SK-N-SH treated with all-trans-retinoic acid at 6 μM for 48 hours (cell line): ENCODE measurements at regions not wholly inside any gene's neighbourhood (a gene's known extent, or its start where the extent isn't known, plus 50 kb on each side); places are given as distances from the start of the nearest gene placed in this dataset.

Experiments used
- ATAC-seq: fragments of 200-7000 bp; cut with Tn5 transposase; 3 replicates; pipeline ENCODE4 v1.9.1; 2020; ENCODE audit warnings: mild to moderate bottlenecking, moderate library complexity
- ARNTL ChIP-seq: fragments of 450-650 bp; formaldehyde crosslinking; IDR thresholded peaks from 2 replicates; pipeline ENCODE4 v1.5.0; 2020; ENCODE audit warnings: low read depth, mild to moderate bottlenecking, moderate library complexity, borderline replicate concordance
- CREB5 ChIP-seq: fragments of 250-450 bp; sonication (Bioruptor Pico); IDR thresholded peaks from 2 replicates; pipeline ENCODE4 v1.5.1; 2020; ENCODE audit warnings: low read depth, mild to moderate bottlenecking, moderate library complexity
- CSDC2 ChIP-seq: fragments of 250-450 bp; sonication (Bioruptor Pico); IDR thresholded peaks from 2 replicates; pipeline ENCODE4 v1.5.0; 2020; ENCODE audit warnings: mild to moderate bottlenecking, moderate library complexity
- CSRNP3 ChIP-seq: fragments of 250-450 bp; sonication (Bioruptor Pico); IDR thresholded peaks from 2 replicates; pipeline ENCODE4 v1.5.1; 2021; ENCODE audit warnings: mild to moderate bottlenecking, moderate library complexity
- ESRRG ChIP-seq: fragments of 250-450 bp; sonication (Bioruptor Pico); IDR thresholded peaks from 2 replicates; pipeline ENCODE4 v1.6.1; 2021; ENCODE audit warnings: mild to moderate bottlenecking
- GLIS3 ChIP-seq: fragments of 250-450 bp; sonication (Bioruptor Pico); IDR thresholded peaks from 2 replicates; pipeline ENCODE4 v1.5.0; 2020; ENCODE audit warnings: mild to moderate bottlenecking, moderate library complexity
- ISL1 ChIP-seq: fragments of 250-450 bp; sonication (Bioruptor Pico); IDR thresholded peaks from 2 replicates; pipeline ENCODE4 v2.1.2; 2022; ENCODE audit warnings: mild to moderate bottlenecking, moderate library complexity
- OSR1 ChIP-seq: fragments of 250-450 bp; sonication (Bioruptor Pico); IDR thresholded peaks from 2 replicates; pipeline ENCODE4 v1.8.0; 2022; ENCODE audit warnings: moderate library complexity, mild to moderate bottlenecking, inconsistent platforms
- POU6F1 ChIP-seq: fragments of 250-450 bp; sonication (Bioruptor Pico); IDR thresholded peaks from 2 replicates; pipeline ENCODE4 v1.8.0; 2021; ENCODE audit warnings: low read depth, mild to moderate bottlenecking, moderate library complexity, borderline replicate concordance
- RARB ChIP-seq: fragments of 250-450 bp; sonication (Bioruptor Pico); IDR thresholded peaks from 2 replicates; pipeline ENCODE4 v1.8.0; 2021; ENCODE audit warnings: mild to moderate bottlenecking, moderate library complexity
- SNAI2 ChIP-seq: fragments of 250-450 bp; sonication (Bioruptor Pico); IDR thresholded peaks from 2 replicates; pipeline ENCODE4 v1.5.0; 2020; ENCODE audit warnings: mild to moderate bottlenecking, moderate library complexity
- TCF4 ChIP-seq: fragments of 250-450 bp; sonication (Bioruptor Pico); IDR thresholded peaks from 2 replicates; pipeline ENCODE4 v1.8.0; 2021; ENCODE audit warnings: mild to moderate bottlenecking, moderate library complexity, borderline replicate concordance
- TOX ChIP-seq: fragments of 250-450 bp; sonication (Bioruptor Pico); IDR thresholded peaks from 2 replicates; pipeline ENCODE4 v1.8.0; 2021; ENCODE audit warnings: mild to moderate bottlenecking, moderate library complexity, borderline replicate concordance
- TSHZ2 ChIP-seq: fragments of 250-450 bp; sonication (Bioruptor Pico); IDR thresholded peaks from 2 replicates; pipeline ENCODE4 v1.5.0; 2020; ENCODE audit warnings: mild to moderate bottlenecking, moderate library complexity
- ZC3H10 ChIP-seq: fragments of 250-450 bp; sonication (Bioruptor Pico); IDR thresholded peaks from 2 replicates; pipeline ENCODE4 v1.5.1; 2021; ENCODE audit warnings: mild to moderate bottlenecking, moderate library complexity
- ZFP3 ChIP-seq: fragments of 250-450 bp; sonication (Bioruptor Pico); IDR thresholded peaks from 2 replicates; pipeline ENCODE4 v1.5.0; 2020; ENCODE audit warnings: mild to moderate bottlenecking, moderate library complexity
- ZFP30 ChIP-seq: fragments of 450-650 bp; formaldehyde crosslinking; IDR thresholded peaks from 2 replicates; pipeline ENCODE4 v1.5.0; 2022; ENCODE audit warnings: mild to moderate bottlenecking, moderate library complexity
- ZNF70 ChIP-seq: fragments of 450-650 bp; formaldehyde crosslinking; IDR thresholded peaks from 2 replicates; pipeline ENCODE4 v1.5.0; 2020; ENCODE audit warnings: mild to moderate bottlenecking, moderate library complexity
- ZNF8 ChIP-seq: fragments of 450-650 bp; formaldehyde crosslinking; IDR thresholded peaks from 2 replicates; pipeline ENCODE4 v1.5.0; 2020; ENCODE audit warnings: mild to moderate bottlenecking, moderate library complexity

- TF ChIP-seq CSDC2 (CRISPR knock-in tag) (no peak), ZNF70 (CRISPR knock-in tag) (no peak), ESRRG (CRISPR knock-in tag) (no peak), ZNF8 (CRISPR knock-in tag) (no peak), CSRNP3 (no peak), ARNTL (no peak), TCF4 (CRISPR knock-in tag) (no peak), POU6F1 (CRISPR knock-in tag) (no peak), ZFP3 (no peak), CREB5 (no peak), TSHZ2 (CRISPR knock-in tag) (no peak), SNAI2 (no peak), TOX (CRISPR knock-in tag) (no peak), ZFP30 (CRISPR knock-in tag) (no peak), ZC3H10 (CRISPR knock-in tag) (no peak), GLIS3 (CRISPR knock-in tag) (no peak), RARB (CRISPR knock-in tag) (no peak), ISL1 (CRISPR knock-in tag) (no peak), OSR1 (CRISPR knock-in tag) (no peak)
- no peak for ATAC-seq
Measured at GRCh38 chr2:128368437-128369107, 49.9 kb upstream of the HS6ST1 start.

GRCh38 chr2:128369108-128369555 is 50.5 kb upstream of the HS6ST1 start:
- ATAC-seq, result no peak
- TF ChIP-seq ARNTL (no peak), ZC3H10 (CRISPR knock-in tag) (no peak), ZFP30 (CRISPR knock-in tag) (no peak), POU6F1 (CRISPR knock-in tag) (no peak), CSRNP3 (no peak), ESRRG (CRISPR knock-in tag) (no peak), CSDC2 (CRISPR knock-in tag) (no peak)
